ENCODE measurements at regions not wholly inside any gene's neighbourhood (a gene's known extent, or its start where the extent isn't known, plus 50 kb on each side); places are given as distances from the start of the nearest gene placed in this dataset.

GRCh38 chr6:79385333-79385732 is 150.9 kb upstream of the HMGN3 start:
- Histone ChIP-seq H2AFZ (ENCODE audit: low read length) (no peak overlapping the region), H4K20me1 (replicated peaks in 1 of 2; ENCODE audit: control insufficient read depth in 1 of 2, insufficient read depth in 2 of 2, low read length in 2 of 2) (no peaks in the 10 kb centered on the region), H3K4ac (replicated peaks; ENCODE audit: insufficient read length, low read depth, low read length) (no peak overlapping the region), H2AK5ac (ENCODE audit: low read depth, low read length) (no peak overlapping the region), H3K27ac (ENCODE audit: low read depth, low read length) (no peak overlapping the region), H3K18ac (ENCODE audit: extremely low read depth, low read length) (no peak overlapping the region), H2BK20ac (ENCODE audit: low read length) (no peak overlapping the region), H3K14ac (ENCODE audit: insufficient read length) (no peak overlapping the region), H2BK5ac (ENCODE audit: low read depth, low read length) (no peak overlapping the region), H2BK15ac (ENCODE audit: low read length) (no peak overlapping the region), H4K5ac (ENCODE audit: insufficient read length, low read depth, low read length) (no peak overlapping the region), H3K79me1 (ENCODE audit: low read depth, low read length) (no peaks in the 10 kb centered on the region), H4K91ac (replicated peaks; ENCODE audit: insufficient read length, low read length) (no peak overlapping the region), H3K4me2 (ENCODE audit: insufficient read depth in 1 of 2, low read depth in 2 of 2, low read length in 2 of 2) (no peak overlapping the region), H2BK120ac (replicated peaks; ENCODE audit: low read depth, low read length) (no peak overlapping the region), H3K23me2 (ENCODE audit: low read depth, low read length) (no peaks in the 10 kb centered on the region), H4K8ac (ENCODE audit: extremely low read depth, insufficient read depth, low read length) (no peak overlapping the region), H3K23ac (ENCODE audit: insufficient read length) (no peak overlapping the region), H2BK12ac (ENCODE audit: low read depth, low read length) (no peak overlapping the region), H3K4me3 (ENCODE audit: extremely low read depth in 1 of 4, insufficient read depth in 2 of 4, low read depth in 3 of 4, low read length in 4 of 4) (no peak overlapping the region), H3K9me3 (ENCODE audit: insufficient read depth in 2 of 2, low read depth in 1 of 2, low read length in 1 of 2) (no peaks in the 10 kb centered on the region), H3K27me3 (replicated peaks in 1 of 4; ENCODE audit: control insufficient read depth in 3 of 4, extremely low read depth in 1 of 4, insufficient read depth in 3 of 4, low read length in 3 of 4) (no peaks in the 10 kb centered on the region), H3K9ac (replicated peaks in 1 of 4; ENCODE audit: extremely low read depth in 1 of 4, low read depth in 3 of 4, low read length in 3 of 4) (no peak overlapping the region), H3K4me1 (replicated peaks in 1 of 4; ENCODE audit: control insufficient read depth in 3 of 4, insufficient read depth in 4 of 4, low read length in 3 of 4) (no peaks in the 10 kb centered on the region), H3K56ac (replicated peaks; ENCODE audit: insufficient read length, low read depth, low read length) (no peak overlapping the region), H3K79me2 (ENCODE audit: control insufficient read depth in 1 of 2, insufficient read depth in 2 of 2, low read length in 2 of 2) (no peaks in the 10 kb centered on the region), H3K36me3 (ENCODE audit: control insufficient read depth in 2 of 4, insufficient read depth in 4 of 4, low read length in 3 of 4) (no peaks in the 10 kb centered on the region)
- no peak for FAIRE-seq
- 85% methylated on average over 1 of the region's 1 CpG; no CpG with 5 or more reads in 1 of the 2 experiments for WGBS, 2 experiments (ENCODE audit: extremely low coverage in 1 of 2, insufficient coverage in 1 of 2, insufficient read length in 1 of 2, insufficient replicate concordance in 2 of 2, low coverage in 1 of 2, low lambda C conversion rate in 2 of 2, missing lambda C conversion rate in 1 of 2)
- CTCF ChIA-PET (ENCODE audit: partially characterized antibody): no interaction called here
- POLR2A ChIA-PET (ENCODE audit: partially characterized antibody): no interaction called here
- no peak for DNase-seq (ENCODE audit: low read depth in 1 of 2, low spot score in 2 of 2)
- TF ChIP-seq EP300 (IDR thresholded peaks at IDR 0.05; ENCODE audit: borderline replicate concordance in 1 of 2, low read depth in 2 of 2, low read length in 2 of 2) (no peak), SRF (IDR thresholded peaks at IDR 0.05; ENCODE audit: low read depth, low read length) (no peak), SP4 (IDR thresholded peaks at IDR 0.05; ENCODE audit: low read length) (no peak), CTBP2 (IDR thresholded peaks at IDR 0.05; ENCODE audit: borderline replicate concordance, insufficient read depth, insufficient read length, low read length) (no peak), SIRT6 (IDR thresholded peaks at IDR 0.05; ENCODE audit: low read length) (no peak), HDAC6 (IDR thresholded peaks at IDR 0.05; ENCODE audit: low read depth, low read length) (no peak), GABPA (IDR thresholded peaks at IDR 0.05; ENCODE audit: borderline replicate concordance, insufficient read depth, low read length) (no peak), MAX (IDR thresholded peaks at IDR 0.05) (no peak), TBP (IDR thresholded peaks at IDR 0.05; ENCODE audit: low read depth, low read length) (no peak), PHF8 (conservative IDR thresholded peaks at IDR 0.05; ENCODE audit: low read depth, low read length) (no peak), CBX5 (IDR thresholded peaks at IDR 0.05; ENCODE audit: low read depth, low read length) (no peak), ASH2L (IDR thresholded peaks at IDR 0.05; ENCODE audit: low read length) (no peak), RFX5 (IDR thresholded peaks at IDR 0.05; ENCODE audit: borderline replicate concordance, low read depth, low read length) (no peak), SP2 (IDR thresholded peaks at IDR 0.05; ENCODE audit: low read length) (no peak), HDAC2 (IDR thresholded peaks at IDR 0.05; ENCODE audit: borderline replicate concordance in 1 of 2, low read depth in 2 of 2, low read length in 2 of 2) (no peak), NRF1 (IDR thresholded peaks at IDR 0.05; ENCODE audit: low read depth, low read length) (no peak)
